Activated CD4-positive, alpha-beta T cell treated with anti-CD3 and anti-CD28 coated beads, Interleukin-2, amount 10 ng/mL, durations not matched to agents 7 days and 5 days (primary cell): ENCODE measurements at regions not wholly inside any gene's neighbourhood (a gene's known extent, or its start where the extent isn't known, plus 50 kb on each side); places are given as distances from the start of the nearest gene placed in this dataset.
"Not testable (repeated sequence)": the region's sequence is repeated elsewhere in the genome, so short reads cannot be mapped to it uniquely, and the experiment has no call there.

Experiments
- CTCF ChIA-PET: fragments of 350-600 bp; sonication (Branson Sonifier 250); formaldehyde crosslinking; loops from one replicate; lab custom pipeline; 2021; ENCODE audit warnings: antibody characterized with exemption; lab: Charles Lee
- POLR2A ChIA-PET: fragments of 350-600 bp; sonication (Branson Sonifier 250); formaldehyde crosslinking; loops from one replicate; lab custom pipeline; 2021; ENCODE audit warnings: antibody characterized with exemption; lab: Charles Lee
- DNase-seq: peaks from one replicate; pipeline ENCODE4 v3.0.0-alpha.2; 2020
- H3K27ac Mint-ChIP-seq: one replicate; pipeline ENCODE4 v1.8.0; 2021; ENCODE audit warnings: mild to moderate bottlenecking, moderate library complexity, mixed read lengths
- H3K27me3 Mint-ChIP-seq: one replicate; pipeline ENCODE4 v1.8.0; 2021; ENCODE audit warnings: mixed read lengths
- H3K36me3 Mint-ChIP-seq: one replicate; pipeline ENCODE4 v1.8.0; 2021; ENCODE audit warnings: low read depth, mixed read lengths
- H3K4me1 Mint-ChIP-seq: one replicate; pipeline ENCODE4 v1.8.0; 2021; ENCODE audit warnings: mixed read lengths
- H3K4me3 Mint-ChIP-seq: one replicate; pipeline ENCODE4 v1.8.0; 2021; ENCODE audit warnings: mild to moderate bottlenecking, moderate library complexity, mixed read lengths
- H3K9me3 Mint-ChIP-seq: one replicate; pipeline ENCODE4 v1.8.0; 2021; ENCODE audit warnings: mixed read lengths

GRCh38 chr3:144875211-144875610 is 903.6 kb downstream of the DIPK2A start:
- ChIA-PET POLR2A (no interaction called here), CTCF (no interaction called here)
- H3K4me3 Mint-ChIP-seq: no peak overlapping the region
- no peaks in the 10 kb centered on the region for H3K27me3 Mint-ChIP-seq
- no peaks in the 10 kb centered on the region for H3K9me3 Mint-ChIP-seq
- DNase-seq: no peak
- H3K36me3 Mint-ChIP-seq: no peaks in the 10 kb centered on the region
- no peaks in the 10 kb centered on the region for H3K4me1 Mint-ChIP-seq
- no peak overlapping the region for H3K27ac Mint-ChIP-seq

- H3K27me3 Mint-ChIP-seq: no peaks in the 10 kb centered on the region
- no peak overlapping the region for H3K4me3 Mint-ChIP-seq
- no peak overlapping the region for H3K27ac Mint-ChIP-seq
- CTCF ChIA-PET: no interaction called here
- no peaks in the 10 kb centered on the region for H3K9me3 Mint-ChIP-seq
- no peaks in the 10 kb centered on the region for H3K4me1 Mint-ChIP-seq
- POLR2A ChIA-PET: no interaction called here
- H3K36me3 Mint-ChIP-seq: no peaks in the 10 kb centered on the region
- DNase-seq: no peak
These were observed 905.7 kb downstream of the DIPK2A start for GRCh38 chr3:144877356-144877755.

- no peak for DNase-seq
- Mint-ChIP-seq H3K4me3 (no peak overlapping the region), H3K9me3 (no peaks in the 10 kb centered on the region), H3K4me1 (no peaks in the 10 kb centered on the region), H3K27me3 (no peaks in the 10 kb centered on the region), H3K27ac (no peak overlapping the region), H3K36me3 (no peaks in the 10 kb centered on the region)
- ChIA-PET CTCF (no interaction called here), POLR2A (no interaction called here)
These were observed 908.1 kb downstream of the DIPK2A start for GRCh38 chr3:144879701-144880100.

- H3K9me3 Mint-ChIP-seq: no peaks in the 10 kb centered on the region
- H3K36me3 Mint-ChIP-seq: no peaks in the 10 kb centered on the region
- ChIA-PET POLR2A (no interaction called here), CTCF (no interaction called here)
- no peak overlapping the region for H3K27ac Mint-ChIP-seq
- no peak overlapping the region for H3K4me3 Mint-ChIP-seq
- H3K27me3 Mint-ChIP-seq: no peaks in the 10 kb centered on the region
- no peak for DNase-seq
- no peaks in the 10 kb centered on the region for H3K4me1 Mint-ChIP-seq
These were observed 922.4 kb downstream of the DIPK2A start for GRCh38 chr3:144893980-144894379.

GRCh38 chr3:144894576-144894975 is 923.0 kb downstream of the DIPK2A start:
- CTCF ChIA-PET: no interaction called here
- no peak for DNase-seq
- H3K4me3 Mint-ChIP-seq: no peak overlapping the region
- H3K9me3 Mint-ChIP-seq: no peaks in the 10 kb centered on the region
- no peak overlapping the region for H3K27ac Mint-ChIP-seq
- POLR2A ChIA-PET: no interaction called here
- H3K36me3 Mint-ChIP-seq: no peaks in the 10 kb centered on the region
- no peaks in the 10 kb centered on the region for H3K4me1 Mint-ChIP-seq
- H3K27me3 Mint-ChIP-seq: no peaks in the 10 kb centered on the region

GRCh38 chr3:144900366-144900765 is 928.7 kb downstream of the DIPK2A start:
- ChIA-PET POLR2A (no interaction called here), CTCF (no interaction called here)
- Mint-ChIP-seq H3K27me3 (no peaks in the 10 kb centered on the region), H3K27ac (no peak overlapping the region), H3K4me3 (no peak overlapping the region), H3K9me3 (peaks cover 8% of the 10 kb centered on the region), H3K4me1 (no peaks in the 10 kb centered on the region), H3K36me3 (no peaks in the 10 kb centered on the region)
- no peak for DNase-seq

GRCh38 chr3:144907581-144907980 is 936.0 kb downstream of the DIPK2A start:
- H3K4me1 Mint-ChIP-seq, CTCF ChIA-PET, H3K36me3 Mint-ChIP-seq, H3K4me3 Mint-ChIP-seq, H3K27ac Mint-ChIP-seq, H3K27me3 Mint-ChIP-seq, DNase-seq, POLR2A ChIA-PET: not testable (repeated sequence)
- H3K9me3 Mint-ChIP-seq: peaks cover 23% of the 10 kb centered on the region

- Mint-ChIP-seq H3K27ac (no peak overlapping the region), H3K9me3 (peaks cover 19% of the 10 kb centered on the region), H3K4me1 (no peaks in the 10 kb centered on the region), H3K4me3 (no peak overlapping the region), H3K36me3 (no peaks in the 10 kb centered on the region), H3K27me3 (no peaks in the 10 kb centered on the region)
- ChIA-PET POLR2A (no interaction called here), CTCF (no interaction called here)
- no peak for DNase-seq
These were observed 941.3 kb downstream of the DIPK2A start for GRCh38 chr3:144912968-144913367.

GRCh38 chr3:144915202-144915601 is 943.6 kb downstream of the DIPK2A start:
- Mint-ChIP-seq H3K9me3 (peaks cover 12% of the 10 kb centered on the region), H3K4me3 (no peak overlapping the region), H3K27ac (no peak overlapping the region), H3K27me3 (no peaks in the 10 kb centered on the region), H3K36me3 (no peaks in the 10 kb centered on the region), H3K4me1 (no peaks in the 10 kb centered on the region)
- ChIA-PET POLR2A (no interaction called here), CTCF (no interaction called here)
- no peak for DNase-seq

- Mint-ChIP-seq H3K4me1 (no peaks in the 10 kb centered on the region), H3K36me3 (no peaks in the 10 kb centered on the region), H3K9me3 (peaks cover under 1% of the 10 kb centered on the region), H3K4me3 (no peak overlapping the region), H3K27ac (no peak overlapping the region), H3K27me3 (no peaks in the 10 kb centered on the region)
- CTCF ChIA-PET: interaction anchor here (0.6 kb wide), 1 partner anchor 546 kb away, joined by 3 read pairs; no protein-coding TSS in a partner anchor
- no peak for DNase-seq
- POLR2A ChIA-PET: no interaction called here
These were observed 950.1 kb downstream of the DIPK2A start for GRCh38 chr3:144921710-144922109.

GRCh38 chr3:144923046-144923775 is 951.6 kb downstream of the DIPK2A start:
- Mint-ChIP-seq H3K27me3 (no peaks in the 10 kb centered on the region), H3K27ac (no peak overlapping the region), H3K9me3 (no peaks in the 10 kb centered on the region), H3K4me1 (no peaks in the 10 kb centered on the region), H3K36me3 (no peaks in the 10 kb centered on the region), H3K4me3 (no peak overlapping the region)
- POLR2A ChIA-PET: no interaction called here
- CTCF ChIA-PET: no interaction called here
- DNase-seq: no peak

GRCh38 chr3:144930431-144930830 is 958.8 kb downstream of the DIPK2A start:
- H3K9me3 Mint-ChIP-seq: no peaks in the 10 kb centered on the region
- CTCF ChIA-PET: no interaction called here

GRCh38 chr3:144931590-144931989 is 960.0 kb downstream of the DIPK2A start:
- CTCF ChIA-PET: no interaction called here
- no peaks in the 10 kb centered on the region for H3K27me3 Mint-ChIP-seq
- H3K36me3 Mint-ChIP-seq: no peaks in the 10 kb centered on the region
- H3K9me3 Mint-ChIP-seq: no peaks in the 10 kb centered on the region
- H3K4me1 Mint-ChIP-seq: no peaks in the 10 kb centered on the region
- H3K27ac Mint-ChIP-seq: no peak overlapping the region
- POLR2A ChIA-PET: no interaction called here
- no peak for DNase-seq
- no peak overlapping the region for H3K4me3 Mint-ChIP-seq

More at GRCh38 chr3:144930431-144930830, 958.8 kb downstream of the DIPK2A start:
- H3K36me3 Mint-ChIP-seq: no peaks in the 10 kb centered on the region
- POLR2A ChIA-PET: no interaction called here
- H3K4me3 Mint-ChIP-seq: no peak overlapping the region
- no peaks in the 10 kb centered on the region for H3K27me3 Mint-ChIP-seq
- H3K27ac Mint-ChIP-seq: no peak overlapping the region
- no peak for DNase-seq
- no peaks in the 10 kb centered on the region for H3K4me1 Mint-ChIP-seq
